MM.1S (cell line): ENCODE measurements at regions not wholly inside any gene's neighbourhood (a gene's known extent, or its start where the extent isn't known, plus 50 kb on each side); places are given as distances from the start of the nearest gene placed in this dataset.

Experiments
- DNase-seq: peaks from one replicate; pipeline ENCODE4 v3.0.0-alpha.2; 2015
- H2AFZ ChIP-seq: fragments of 300-600 bp; sonication (generic); 2 replicates; pipeline ENCODE4 v1.6.0; 2016; ENCODE audit warnings: antibody characterized with exemption, low read length
- H3F3A ChIP-seq: fragments of 300-600 bp; sonication (generic); 2 replicates; pipeline ENCODE4 v1.6.1; 2016; ENCODE audit warnings: mild to moderate bottlenecking, antibody characterized with exemption, low read length, moderate library complexity, mixed read lengths; ENCODE audit not compliant: insufficient read depth
- H3K27ac ChIP-seq: fragments of 300-600 bp; sonication (generic); 2 replicates; pipeline ENCODE4 v1.5.1; 2016; ENCODE audit warnings: mild to moderate bottlenecking, low read length
- H3K27me3 ChIP-seq: fragments of 300-600 bp; sonication (generic); replicated peaks from 2 replicates; pipeline ENCODE4 v1.6.0; 2016; ENCODE audit warnings: low read length; ENCODE audit not compliant: insufficient read depth
- H3K36me3 ChIP-seq: fragments of 300-600 bp; sonication (generic); replicated peaks from 2 replicates; pipeline ENCODE4 v1.6.1; 2016; ENCODE audit warnings: mild to moderate bottlenecking, low read length, mixed read lengths; ENCODE audit not compliant: insufficient read depth
- H3K4me1 ChIP-seq: fragments of 300-600 bp; sonication (generic); 2 replicates; pipeline ENCODE4 v1.6.1; 2016; ENCODE audit warnings: low read length, mixed read lengths
- H3K4me2 ChIP-seq: fragments of 300-600 bp; sonication (generic); 2 replicates; pipeline ENCODE4 v1.6.0; 2016; ENCODE audit warnings: low read depth, low read length
- H3K4me3 ChIP-seq: fragments of 300-600 bp; sonication (generic); 2 replicates; pipeline ENCODE4 v1.5.1; 2016; ENCODE audit warnings: low read length, mixed read lengths
- H3K79me2 ChIP-seq: fragments of 300-600 bp; sonication (generic); 2 replicates; pipeline ENCODE4 v1.6.1; 2016; ENCODE audit warnings: mixed run types, low read length, mixed read lengths
- H3K9ac ChIP-seq: fragments of 300-600 bp; sonication (generic); 2 replicates; pipeline ENCODE4 v1.6.1; 2016; ENCODE audit warnings: low read length, mixed read lengths
- H3K9me2 ChIP-seq: fragments of 300-600 bp; sonication (generic); replicated peaks from 2 replicates; pipeline ENCODE4 v1.6.1; 2016; ENCODE audit warnings: mild to moderate bottlenecking, low read length, mixed read lengths; ENCODE audit not compliant: insufficient read depth
- H3K9me3 ChIP-seq: fragments of 300-600 bp; sonication (generic); replicated peaks from 2 replicates; pipeline ENCODE4 v1.6.1; 2016; ENCODE audit warnings: mild to moderate bottlenecking, low read length, mixed read lengths; ENCODE audit not compliant: insufficient read depth
- H4K20me1 ChIP-seq: fragments of 300-600 bp; sonication (generic); 2 replicates; pipeline ENCODE4 v1.6.1; 2016; ENCODE audit warnings: mild to moderate bottlenecking, low read length, moderate library complexity, mixed read lengths; ENCODE audit not compliant: insufficient read depth
- CTCF ChIP-seq: fragments of 300-600 bp; sonication (generic); IDR thresholded peaks from 2 replicates; pipeline ENCODE4 v1.5.1; 2016; ENCODE audit warnings: antibody characterized with exemption, low read length, mixed read lengths
- EZH2 ChIP-seq: fragments of 300-600 bp; sonication (generic); optimal IDR thresholded peaks from 2 replicates; pipeline ENCODE3; 2017; ENCODE audit warnings: low read depth, mild to moderate bottlenecking, antibody characterized with exemption, low read length, mixed read lengths
- EZH2phosphoT487 ChIP-seq: fragments of 300-600 bp; sonication (generic); IDR thresholded peaks from 2 replicates; pipeline ENCODE4 v1.6.1; 2018; ENCODE audit warnings: antibody characterized with exemption, low read length

DNA sequence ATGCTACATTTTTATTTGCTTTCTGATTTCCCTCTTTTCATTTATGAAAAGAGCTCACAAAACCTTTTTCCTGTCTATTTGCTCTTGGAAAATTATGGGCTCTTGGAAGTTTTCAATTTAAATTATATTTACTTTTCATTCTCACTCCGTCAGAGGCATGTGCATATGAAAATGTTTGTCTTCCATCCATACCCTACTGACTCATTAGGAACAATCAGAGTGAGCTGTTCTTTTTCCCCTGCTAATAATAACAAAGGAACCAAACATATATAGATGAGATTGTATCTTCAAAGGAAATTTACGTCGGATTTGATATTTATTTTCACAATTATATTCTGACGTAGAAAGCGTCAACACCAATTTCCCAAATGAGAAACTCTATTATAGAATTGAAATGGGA lies 1101.2 kb downstream of the TSN start:
- Histone ChIP-seq H3K79me2 (no peaks in the 10 kb centered on the region), H3K27me3 (no peaks in the 10 kb centered on the region), H3K4me3 (no peak overlapping the region), H3K27ac (no peak overlapping the region), H3K36me3 (no peaks in the 10 kb centered on the region), H3K9me2 (no peaks in the 10 kb centered on the region), H2AFZ (no peak overlapping the region), H3K9me3 (no peaks in the 10 kb centered on the region), H3K4me2 (no peak overlapping the region), H3F3A (no peaks in the 10 kb centered on the region), H3K9ac (no peak overlapping the region), H3K4me1 (no peaks in the 10 kb centered on the region), H4K20me1 (no peaks in the 10 kb centered on the region)
- no peak for DNase-seq
- TF ChIP-seq EZH2phosphoT487 (no peak), EZH2 (no peak), CTCF (no peak)

DNA sequence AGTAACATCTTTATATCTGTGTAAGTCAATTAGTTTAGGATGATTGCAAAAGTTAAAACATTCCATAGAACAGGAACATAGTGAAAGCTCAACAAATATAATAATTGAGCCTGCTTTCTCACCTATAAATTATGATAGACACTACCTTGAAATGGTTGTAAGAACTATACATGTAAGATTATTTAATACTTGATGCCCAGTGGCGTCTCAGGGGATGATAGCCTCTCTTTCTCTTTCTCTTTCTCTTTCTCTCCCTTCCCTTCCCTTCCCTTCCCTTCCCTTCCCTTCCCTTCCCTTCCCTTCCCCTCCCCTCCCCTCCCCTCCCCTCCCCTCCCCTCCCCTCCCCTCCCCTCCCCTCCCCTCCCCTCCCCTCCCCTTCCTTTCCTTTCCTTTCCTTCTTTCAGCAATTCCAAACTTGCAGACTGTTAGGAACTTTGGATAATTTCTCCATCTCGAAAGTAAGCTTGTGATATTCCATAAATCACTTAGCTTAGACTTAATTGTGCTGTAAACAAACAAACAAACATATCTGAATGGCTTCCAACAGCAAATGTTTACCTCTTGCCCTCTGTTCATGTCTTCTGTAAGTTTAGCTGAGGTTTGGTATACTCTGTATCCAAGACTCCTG lies 1102.7 kb downstream of the TSN start:
- no peaks in the 10 kb centered on the region for H3K9me2 ChIP-seq
- no peaks in the 10 kb centered on the region for H3K79me2 ChIP-seq
- TF ChIP-seq EZH2phosphoT487 (no peak), CTCF (no peak)
- no peaks in the 10 kb centered on the region for H3F3A ChIP-seq
- no peaks in the 10 kb centered on the region for H3K9me3 ChIP-seq
- no peak overlapping the region for H3K4me2 ChIP-seq
- no peak overlapping the region for H3K4me3 ChIP-seq
- no peaks in the 10 kb centered on the region for H4K20me1 ChIP-seq
- no peak overlapping the region for H3K9ac ChIP-seq
- no peak for DNase-seq
- H2AFZ ChIP-seq: no peak overlapping the region
- no peak overlapping the region for H3K27ac ChIP-seq
- H3K4me1 ChIP-seq: peaks cover 3% of the 10 kb centered on the region
- H3K27me3 ChIP-seq: no peaks in the 10 kb centered on the region
- H3K36me3 ChIP-seq: no peaks in the 10 kb centered on the region

- Histone ChIP-seq H3K9me3 (no peaks in the 10 kb centered on the region), H3K4me2 (no peak overlapping the region), H3K79me2 (no peaks in the 10 kb centered on the region), H3K36me3 (no peaks in the 10 kb centered on the region), H3K4me1 (peaks cover 7% of the 10 kb centered on the region), H2AFZ (no peak overlapping the region), H4K20me1 (no peaks in the 10 kb centered on the region), H3K27ac (no peak overlapping the region), H3K9ac (no peak overlapping the region), H3K27me3 (no peaks in the 10 kb centered on the region), H3K4me3 (no peak overlapping the region), H3K9me2 (no peaks in the 10 kb centered on the region), H3F3A (no peaks in the 10 kb centered on the region)
- no peak for DNase-seq
- TF ChIP-seq EZH2phosphoT487: no peak
- TF ChIP-seq EZH2: no peak
- no peak for TF ChIP-seq CTCF
These were observed 1103.4 kb downstream of the TSN start for GRCh38 chr2:122858813-122859212.
